SK-N-SH treated with all-trans-retinoic acid at 6 μM for 48 hours (cell line): ENCODE measurements at regions not wholly inside any gene's neighbourhood (a gene's known extent, or its start where the extent isn't known, plus 50 kb on each side); places are given as distances from the start of the nearest gene placed in this dataset.

Experiments
- ATAC-seq: fragments of 200-7000 bp; cut with Tn5 transposase; 3 replicates; pipeline ENCODE4 v1.9.1; 2020; ENCODE audit warnings: mild to moderate bottlenecking, moderate library complexity
- ARNTL ChIP-seq: fragments of 450-650 bp; formaldehyde crosslinking; IDR thresholded peaks from 2 replicates; pipeline ENCODE4 v1.5.0; 2020; ENCODE audit warnings: low read depth, mild to moderate bottlenecking, moderate library complexity, borderline replicate concordance
- BACH2 ChIP-seq: fragments of 250-450 bp; sonication (Bioruptor Pico); IDR thresholded peaks from 2 replicates; pipeline ENCODE4 v1.9.0; 2021; ENCODE audit warnings: mild to moderate bottlenecking, borderline replicate concordance
- CSDC2 ChIP-seq: fragments of 250-450 bp; sonication (Bioruptor Pico); IDR thresholded peaks from 2 replicates; pipeline ENCODE4 v1.5.0; 2020; ENCODE audit warnings: mild to moderate bottlenecking, moderate library complexity
- GLIS3 ChIP-seq: fragments of 250-450 bp; sonication (Bioruptor Pico); IDR thresholded peaks from 2 replicates; pipeline ENCODE4 v1.5.0; 2020; ENCODE audit warnings: mild to moderate bottlenecking, moderate library complexity
- ISL1 ChIP-seq: fragments of 250-450 bp; sonication (Bioruptor Pico); IDR thresholded peaks from 2 replicates; pipeline ENCODE4 v2.1.2; 2022; ENCODE audit warnings: mild to moderate bottlenecking, moderate library complexity
- PPARA ChIP-seq: fragments of 250-450 bp; sonication (Bioruptor Pico); IDR thresholded peaks from 2 replicates; pipeline ENCODE4 v1.5.0; 2020; ENCODE audit warnings: mild to moderate bottlenecking, borderline replicate concordance
- RARB ChIP-seq: fragments of 250-450 bp; sonication (Bioruptor Pico); IDR thresholded peaks from 2 replicates; pipeline ENCODE4 v1.8.0; 2021; ENCODE audit warnings: mild to moderate bottlenecking, moderate library complexity
- SNAI2 ChIP-seq: fragments of 250-450 bp; sonication (Bioruptor Pico); IDR thresholded peaks from 2 replicates; pipeline ENCODE4 v1.5.0; 2020; ENCODE audit warnings: mild to moderate bottlenecking, moderate library complexity
- TCF4 ChIP-seq: fragments of 250-450 bp; sonication (Bioruptor Pico); IDR thresholded peaks from 2 replicates; pipeline ENCODE4 v1.8.0; 2021; ENCODE audit warnings: mild to moderate bottlenecking, moderate library complexity, borderline replicate concordance
- TOX ChIP-seq: fragments of 250-450 bp; sonication (Bioruptor Pico); IDR thresholded peaks from 2 replicates; pipeline ENCODE4 v1.8.0; 2021; ENCODE audit warnings: mild to moderate bottlenecking, moderate library complexity, borderline replicate concordance
- ZFP3 ChIP-seq: fragments of 250-450 bp; sonication (Bioruptor Pico); IDR thresholded peaks from 2 replicates; pipeline ENCODE4 v1.5.0; 2020; ENCODE audit warnings: mild to moderate bottlenecking, moderate library complexity
- ZFP30 ChIP-seq: fragments of 450-650 bp; formaldehyde crosslinking; IDR thresholded peaks from 2 replicates; pipeline ENCODE4 v1.5.0; 2022; ENCODE audit warnings: mild to moderate bottlenecking, moderate library complexity
- ZNF565 ChIP-seq: fragments of 450-650 bp; formaldehyde crosslinking; conservative IDR thresholded peaks from 2 replicates; pipeline ENCODE4 v1.5.0; 2020; ENCODE audit warnings: low read depth, mild to moderate bottlenecking, moderate library complexity
- ZNF70 ChIP-seq: fragments of 450-650 bp; formaldehyde crosslinking; IDR thresholded peaks from 2 replicates; pipeline ENCODE4 v1.5.0; 2020; ENCODE audit warnings: mild to moderate bottlenecking, moderate library complexity
- ZNF8 ChIP-seq: fragments of 450-650 bp; formaldehyde crosslinking; IDR thresholded peaks from 2 replicates; pipeline ENCODE4 v1.5.0; 2020; ENCODE audit warnings: mild to moderate bottlenecking, moderate library complexity
- TF ChIP-seq, protein P1 (sequence below): fragments of 250-450 bp; sonication (Bioruptor Pico); IDR thresholded peaks from 2 replicates; pipeline ENCODE4 v1.8.0; 2020; ENCODE audit warnings: mild to moderate bottlenecking, moderate library complexity, borderline replicate concordance
- TF ChIP-seq, protein P2 (sequence below): fragments of 250-450 bp; sonication (Bioruptor Pico); IDR thresholded peaks from 2 replicates; pipeline ENCODE4 v1.5.1; 2020; ENCODE audit warnings: low read depth, mild to moderate bottlenecking, moderate library complexity
- TF ChIP-seq, protein P3 (sequence below): fragments of 250-450 bp; sonication (Bioruptor Pico); IDR thresholded peaks from 2 replicates; pipeline ENCODE4 v1.8.0; 2021; ENCODE audit warnings: low read depth, mild to moderate bottlenecking, moderate library complexity, borderline replicate concordance
- TF ChIP-seq, protein P4 (sequence below): fragments of 250-450 bp; sonication (Bioruptor Pico); IDR thresholded peaks from 2 replicates; pipeline ENCODE4 v1.5.0; 2020; ENCODE audit warnings: mild to moderate bottlenecking, moderate library complexity

DNA sequence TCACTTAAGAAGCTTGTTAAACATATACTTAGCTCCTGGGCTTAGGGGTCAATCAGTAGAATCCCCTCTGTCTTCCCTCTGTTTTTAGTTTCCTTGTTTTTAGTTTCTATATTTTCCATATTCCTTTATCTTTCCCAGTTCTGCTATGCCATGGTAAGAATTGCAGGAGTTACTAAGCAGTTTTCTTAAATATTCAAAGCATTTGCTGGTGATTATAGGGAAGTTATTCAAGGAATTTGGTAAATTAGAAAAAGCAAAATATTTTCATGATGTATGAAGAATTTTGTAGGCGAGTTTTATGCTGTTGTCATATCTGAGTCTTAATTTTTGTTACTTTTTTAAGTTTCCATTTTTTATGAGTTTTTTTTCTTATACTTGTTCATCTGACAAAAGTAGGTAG lies 91.6 kb upstream of the NUDT6 start:
- ATAC-seq: no peak; the same call in 2 of the 3 replicates
- TF ChIP-seq ISL1 (CRISPR knock-in tag): peak; percentile 23; the same call in 1 of the 2 replicates
- TF ChIP-seq, protein P1, sequence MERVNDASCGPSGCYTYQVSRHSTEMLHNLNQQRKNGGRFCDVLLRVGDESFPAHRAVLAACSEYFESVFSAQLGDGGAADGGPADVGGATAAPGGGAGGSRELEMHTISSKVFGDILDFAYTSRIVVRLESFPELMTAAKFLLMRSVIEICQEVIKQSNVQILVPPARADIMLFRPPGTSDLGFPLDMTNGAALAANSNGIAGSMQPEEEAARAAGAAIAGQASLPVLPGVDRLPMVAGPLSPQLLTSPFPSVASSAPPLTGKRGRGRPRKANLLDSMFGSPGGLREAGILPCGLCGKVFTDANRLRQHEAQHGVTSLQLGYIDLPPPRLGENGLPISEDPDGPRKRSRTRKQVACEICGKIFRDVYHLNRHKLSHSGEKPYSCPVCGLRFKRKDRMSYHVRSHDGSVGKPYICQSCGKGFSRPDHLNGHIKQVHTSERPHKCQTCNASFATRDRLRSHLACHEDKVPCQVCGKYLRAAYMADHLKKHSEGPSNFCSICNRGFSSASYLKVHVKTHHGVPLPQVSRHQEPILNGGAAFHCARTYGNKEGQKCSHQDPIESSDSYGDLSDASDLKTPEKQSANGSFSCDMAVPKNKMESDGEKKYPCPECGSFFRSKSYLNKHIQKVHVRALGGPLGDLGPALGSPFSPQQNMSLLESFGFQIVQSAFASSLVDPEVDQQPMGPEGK (CRISPR knock-in tag): no peak
- TF ChIP-seq, all 23 proteins: peak for 1

DNA sequence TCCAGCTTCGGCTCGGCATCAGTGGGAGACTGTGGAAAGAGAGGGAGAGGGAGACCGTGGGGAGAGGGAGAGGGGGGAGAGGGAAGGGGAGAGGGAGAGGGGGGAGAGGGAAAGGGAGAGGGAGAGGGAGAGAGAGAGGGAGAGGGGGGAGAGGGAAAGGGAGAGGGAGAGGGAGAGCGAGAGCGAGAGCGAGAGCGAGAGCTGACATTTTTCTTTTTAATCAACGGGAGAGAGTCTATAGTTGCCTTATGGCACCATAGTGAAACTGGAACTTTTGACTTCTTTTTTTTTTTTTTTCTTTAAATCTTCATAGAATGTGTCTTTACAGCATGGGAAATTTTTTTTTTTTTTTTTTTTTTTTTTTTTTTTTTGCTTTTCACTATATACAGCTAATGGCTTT lies 94.7 kb upstream of the NUDT6 start:
- ATAC-seq: peak; percentile 19; the same call in 2 of the 3 replicates
- TF ChIP-seq TCF4 (CRISPR knock-in tag) (no peak), SNAI2 (CRISPR knock-in tag) (no peak)
- TF ChIP-seq, protein P1 (CRISPR knock-in tag): no peak

DNA sequence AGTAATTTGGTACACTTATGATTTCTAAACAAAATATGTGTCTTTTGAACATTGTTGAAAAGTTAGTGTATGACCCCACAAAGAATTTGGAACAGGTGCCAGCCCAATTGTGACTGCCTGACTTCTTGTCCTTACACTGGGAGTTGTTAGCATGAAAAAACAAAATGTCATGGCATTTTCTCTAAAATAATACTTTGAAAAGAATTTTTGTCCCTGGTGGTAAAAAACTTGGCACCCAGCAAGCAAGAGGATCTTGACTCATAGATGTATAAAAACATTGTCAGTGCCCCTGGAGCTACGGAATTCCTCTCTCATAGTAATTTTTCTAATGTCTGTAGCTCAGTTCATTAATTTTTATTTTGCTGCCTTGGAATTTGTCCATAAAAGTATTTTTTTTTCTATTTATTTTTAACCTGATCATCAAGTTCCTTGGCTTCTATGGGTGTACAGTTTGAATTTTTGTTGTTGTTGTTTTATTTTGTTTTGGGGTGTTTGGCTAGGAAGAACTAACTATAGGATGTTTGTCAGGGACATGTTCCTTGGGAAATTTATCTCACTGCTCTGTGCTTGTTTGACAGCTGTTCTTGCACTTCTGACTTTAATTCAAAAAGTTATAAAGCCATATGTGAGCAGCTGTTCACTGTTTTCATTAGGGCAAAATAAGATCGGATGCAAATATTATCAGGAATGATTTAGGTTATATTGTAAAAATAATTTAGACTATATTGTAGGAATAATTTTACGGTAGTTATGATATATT lies 95.4 kb upstream of the NUDT6 start:
- TF ChIP-seq ZNF8 (CRISPR knock-in tag): no peak
- TF ChIP-seq SNAI2 (CRISPR knock-in tag): no peak
- peak; percentile 85 for ATAC-seq

DNA sequence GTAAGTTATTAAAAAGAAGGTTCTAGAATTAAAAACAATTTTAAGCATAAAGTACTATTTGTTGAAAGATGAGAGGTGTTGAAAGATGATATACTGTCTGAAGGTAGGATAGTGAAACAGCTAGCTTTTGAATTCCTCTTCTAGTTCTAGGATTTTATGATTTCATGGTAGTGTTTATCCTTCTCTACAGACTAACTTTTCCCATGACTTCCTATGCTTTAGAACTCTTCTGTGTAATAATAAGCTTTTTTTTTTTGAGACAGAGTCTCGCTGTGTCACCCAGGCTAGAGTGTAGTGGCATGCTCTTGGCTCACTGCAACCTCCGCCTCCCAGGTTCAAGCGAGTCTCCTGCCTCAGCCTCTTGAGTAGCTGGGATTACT lies 96.0 kb upstream of the NUDT6 start:
- peak; percentile 34; the same call in 2 of the 3 replicates for ATAC-seq
- no peak for TF ChIP-seq ZNF8 (CRISPR knock-in tag)
- no peak for TF ChIP-seq BACH2
- no peak for TF ChIP-seq GLIS3 (CRISPR knock-in tag)
- TF ChIP-seq SNAI2 (CRISPR knock-in tag): no peak
- TF ChIP-seq, protein P2, sequence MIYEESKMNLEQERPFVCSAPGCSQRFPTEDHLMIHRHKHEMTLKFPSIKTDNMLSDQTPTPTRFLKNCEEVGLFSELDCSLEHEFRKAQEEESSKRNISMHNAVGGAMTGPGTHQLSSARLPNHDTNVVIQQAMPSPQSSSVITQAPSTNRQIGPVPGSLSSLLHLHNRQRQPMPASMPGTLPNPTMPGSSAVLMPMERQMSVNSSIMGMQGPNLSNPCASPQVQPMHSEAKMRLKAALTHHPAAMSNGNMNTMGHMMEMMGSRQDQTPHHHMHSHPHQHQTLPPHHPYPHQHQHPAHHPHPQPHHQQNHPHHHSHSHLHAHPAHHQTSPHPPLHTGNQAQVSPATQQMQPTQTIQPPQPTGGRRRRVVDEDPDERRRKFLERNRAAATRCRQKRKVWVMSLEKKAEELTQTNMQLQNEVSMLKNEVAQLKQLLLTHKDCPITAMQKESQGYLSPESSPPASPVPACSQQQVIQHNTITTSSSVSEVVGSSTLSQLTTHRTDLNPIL (CRISPR knock-in tag): no peak
- TF ChIP-seq ZNF565 (CRISPR knock-in tag): no peak

DNA sequence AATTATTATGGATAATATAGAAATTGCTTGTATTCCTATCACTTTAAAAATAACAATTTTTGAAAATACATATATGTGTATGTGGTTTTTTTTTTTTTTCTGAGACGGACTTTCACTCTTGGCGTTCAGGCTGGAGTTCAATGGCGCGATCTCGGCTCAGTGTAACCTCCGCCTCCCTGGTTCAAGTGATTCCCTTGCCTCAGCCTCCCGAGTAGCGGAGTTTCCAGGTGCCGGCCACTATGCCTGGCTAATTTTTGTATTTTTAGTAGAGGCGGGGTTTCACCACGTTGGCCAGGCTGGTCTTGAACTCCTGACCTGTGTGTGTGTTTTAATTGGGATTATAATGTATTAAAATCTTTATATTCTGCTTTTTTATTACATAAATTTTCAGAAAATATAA lies 97.9 kb upstream of the NUDT6 start:
- ATAC-seq: no peak
- no peak for TF ChIP-seq GLIS3 (CRISPR knock-in tag)
- no peak for TF ChIP-seq ZFP3 (CRISPR knock-in tag)
- TF ChIP-seq RARB (CRISPR knock-in tag): no peak
- TF ChIP-seq, protein P1 (CRISPR knock-in tag): no peak
- TF ChIP-seq PPARA (CRISPR knock-in tag): no peak
- no peak for TF ChIP-seq CSDC2 (CRISPR knock-in tag)
- no peak for TF ChIP-seq ZNF70 (CRISPR knock-in tag)
- no peak for TF ChIP-seq TOX

DNA sequence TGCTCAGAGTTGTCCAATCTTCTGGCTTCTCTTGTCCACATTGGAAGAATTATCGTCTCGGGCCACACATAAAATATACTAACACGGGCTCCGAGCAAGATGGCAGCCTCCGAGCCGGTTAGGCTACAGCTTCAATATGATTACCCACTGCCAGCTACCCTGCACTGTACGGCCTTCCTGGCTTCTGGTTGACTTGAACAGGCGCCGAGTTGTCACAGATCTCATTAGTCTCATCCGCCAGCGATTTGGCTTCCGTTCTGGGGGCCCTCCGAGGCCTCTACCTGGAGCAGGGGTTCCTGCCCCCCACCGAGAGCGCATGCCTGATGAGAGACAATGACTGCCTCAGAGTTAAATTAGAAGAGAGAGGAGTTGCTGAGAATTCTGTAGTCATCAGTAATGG lies 101.2 kb upstream of the NUDT6 start:
- TF ChIP-seq TOX (no peak), ZFP30 (CRISPR knock-in tag) (no peak), TCF4 (CRISPR knock-in tag) (no peak), ZNF70 (CRISPR knock-in tag) (no peak), ZNF565 (CRISPR knock-in tag) (no peak), ARNTL (CRISPR knock-in tag) (no peak), ZNF8 (CRISPR knock-in tag) (no peak), GLIS3 (CRISPR knock-in tag) (no peak), ISL1 (CRISPR knock-in tag) (no peak)
- TF ChIP-seq, protein P3, sequence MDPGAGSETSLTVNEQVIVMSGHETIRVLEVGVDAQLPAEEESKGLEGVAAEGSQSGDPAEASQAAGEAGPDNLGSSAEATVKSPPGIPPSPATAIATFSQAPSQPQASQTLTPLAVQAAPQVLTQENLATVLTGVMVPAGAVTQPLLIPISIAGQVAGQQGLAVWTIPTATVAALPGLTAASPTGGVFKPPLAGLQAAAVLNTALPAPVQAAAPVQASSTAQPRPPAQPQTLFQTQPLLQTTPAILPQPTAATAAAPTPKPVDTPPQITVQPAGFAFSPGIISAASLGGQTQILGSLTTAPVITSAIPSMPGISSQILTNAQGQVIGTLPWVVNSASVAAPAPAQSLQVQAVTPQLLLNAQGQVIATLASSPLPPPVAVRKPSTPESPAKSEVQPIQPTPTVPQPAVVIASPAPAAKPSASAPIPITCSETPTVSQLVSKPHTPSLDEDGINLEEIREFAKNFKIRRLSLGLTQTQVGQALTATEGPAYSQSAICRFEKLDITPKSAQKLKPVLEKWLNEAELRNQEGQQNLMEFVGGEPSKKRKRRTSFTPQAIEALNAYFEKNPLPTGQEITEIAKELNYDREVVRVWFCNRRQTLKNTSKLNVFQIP (CRISPR knock-in tag): no peak
- TF ChIP-seq, protein P4, sequence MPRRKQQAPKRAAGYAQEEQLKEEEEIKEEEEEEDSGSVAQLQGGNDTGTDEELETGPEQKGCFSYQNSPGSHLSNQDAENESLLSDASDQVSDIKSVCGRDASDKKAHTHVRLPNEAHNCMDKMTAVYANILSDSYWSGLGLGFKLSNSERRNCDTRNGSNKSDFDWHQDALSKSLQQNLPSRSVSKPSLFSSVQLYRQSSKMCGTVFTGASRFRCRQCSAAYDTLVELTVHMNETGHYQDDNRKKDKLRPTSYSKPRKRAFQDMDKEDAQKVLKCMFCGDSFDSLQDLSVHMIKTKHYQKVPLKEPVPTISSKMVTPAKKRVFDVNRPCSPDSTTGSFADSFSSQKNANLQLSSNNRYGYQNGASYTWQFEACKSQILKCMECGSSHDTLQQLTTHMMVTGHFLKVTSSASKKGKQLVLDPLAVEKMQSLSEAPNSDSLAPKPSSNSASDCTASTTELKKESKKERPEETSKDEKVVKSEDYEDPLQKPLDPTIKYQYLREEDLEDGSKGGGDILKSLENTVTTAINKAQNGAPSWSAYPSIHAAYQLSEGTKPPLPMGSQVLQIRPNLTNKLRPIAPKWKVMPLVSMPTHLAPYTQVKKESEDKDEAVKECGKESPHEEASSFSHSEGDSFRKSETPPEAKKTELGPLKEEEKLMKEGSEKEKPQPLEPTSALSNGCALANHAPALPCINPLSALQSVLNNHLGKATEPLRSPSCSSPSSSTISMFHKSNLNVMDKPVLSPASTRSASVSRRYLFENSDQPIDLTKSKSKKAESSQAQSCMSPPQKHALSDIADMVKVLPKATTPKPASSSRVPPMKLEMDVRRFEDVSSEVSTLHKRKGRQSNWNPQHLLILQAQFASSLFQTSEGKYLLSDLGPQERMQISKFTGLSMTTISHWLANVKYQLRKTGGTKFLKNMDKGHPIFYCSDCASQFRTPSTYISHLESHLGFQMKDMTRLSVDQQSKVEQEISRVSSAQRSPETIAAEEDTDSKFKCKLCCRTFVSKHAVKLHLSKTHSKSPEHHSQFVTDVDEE (CRISPR knock-in tag): no peak
- ATAC-seq: no peak
